ENCODE measurements at regions not wholly inside any gene's neighbourhood (a gene's known extent, or its start where the extent isn't known, plus 50 kb on each side); places are given as distances from the start of the nearest gene placed in this dataset.

DNA sequence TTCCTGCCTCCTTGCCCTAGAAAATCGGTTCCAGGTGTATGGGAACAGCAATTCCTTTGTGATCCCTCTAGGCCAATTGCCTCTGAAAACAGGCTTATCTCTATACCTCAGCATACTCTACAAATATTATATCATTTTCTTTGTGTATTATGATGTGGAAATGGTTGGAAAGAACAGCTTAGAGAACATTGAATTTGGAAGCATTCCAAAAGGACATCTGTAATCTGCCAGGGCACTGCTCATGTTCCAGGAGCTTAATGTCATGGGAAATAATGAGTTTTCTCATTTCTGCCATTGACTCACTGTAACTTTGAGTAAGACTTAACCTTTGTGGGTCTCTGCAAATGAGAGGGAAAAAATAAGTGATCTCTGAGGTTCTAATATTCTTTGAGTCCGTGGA is 147.3 kb downstream of the UFM1 start:
- ChIA-PET POLR2A (ENCODE audit: low non-redundant PET) (no interaction called here), CTCF (interaction anchor here (0.6 kb wide), 1 partner anchor 518 kb away, joined by 3 read pairs; no protein-coding TSS in a partner anchor)
- no peak for DNase-seq (ENCODE audit: low spot score)
- TF ChIP-seq, protein P1, sequence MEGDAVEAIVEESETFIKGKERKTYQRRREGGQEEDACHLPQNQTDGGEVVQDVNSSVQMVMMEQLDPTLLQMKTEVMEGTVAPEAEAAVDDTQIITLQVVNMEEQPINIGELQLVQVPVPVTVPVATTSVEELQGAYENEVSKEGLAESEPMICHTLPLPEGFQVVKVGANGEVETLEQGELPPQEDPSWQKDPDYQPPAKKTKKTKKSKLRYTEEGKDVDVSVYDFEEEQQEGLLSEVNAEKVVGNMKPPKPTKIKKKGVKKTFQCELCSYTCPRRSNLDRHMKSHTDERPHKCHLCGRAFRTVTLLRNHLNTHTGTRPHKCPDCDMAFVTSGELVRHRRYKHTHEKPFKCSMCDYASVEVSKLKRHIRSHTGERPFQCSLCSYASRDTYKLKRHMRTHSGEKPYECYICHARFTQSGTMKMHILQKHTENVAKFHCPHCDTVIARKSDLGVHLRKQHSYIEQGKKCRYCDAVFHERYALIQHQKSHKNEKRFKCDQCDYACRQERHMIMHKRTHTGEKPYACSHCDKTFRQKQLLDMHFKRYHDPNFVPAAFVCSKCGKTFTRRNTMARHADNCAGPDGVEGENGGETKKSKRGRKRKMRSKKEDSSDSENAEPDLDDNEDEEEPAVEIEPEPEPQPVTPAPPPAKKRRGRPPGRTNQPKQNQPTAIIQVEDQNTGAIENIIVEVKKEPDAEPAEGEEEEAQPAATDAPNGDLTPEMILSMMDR (conservative IDR thresholded peaks at IDR 0.05; ENCODE audit: low read depth): no peak
- H3K27ac ChIP-seq: no peak overlapping the region

DNA sequence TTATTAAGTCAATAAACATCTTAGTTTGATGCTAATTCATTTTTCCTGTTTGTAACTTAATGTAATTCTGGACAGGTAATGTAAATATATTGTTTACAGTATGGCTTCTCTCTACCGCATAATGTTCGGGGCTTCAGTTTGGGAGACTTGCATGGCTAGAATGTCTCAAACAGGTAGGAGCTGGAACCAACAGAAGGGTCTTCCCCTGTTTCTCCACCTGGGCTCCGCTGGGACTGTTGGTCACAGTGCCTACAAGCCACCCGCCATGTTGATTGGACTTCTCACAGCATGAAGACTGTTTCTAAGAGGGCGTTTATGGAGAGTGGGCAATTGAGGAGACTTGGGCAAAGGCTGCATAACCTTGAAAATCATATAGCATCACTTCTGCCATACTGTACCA is 148.6 kb downstream of the UFM1 start:
- ChIA-PET CTCF (no interaction called here), POLR2A (ENCODE audit: low non-redundant PET) (no interaction called here)
- TF ChIP-seq, protein P1 (conservative IDR thresholded peaks at IDR 0.05; ENCODE audit: low read depth): no peak
- no peak for DNase-seq (ENCODE audit: low spot score)
- no peak overlapping the region for H3K27ac ChIP-seq

DNA sequence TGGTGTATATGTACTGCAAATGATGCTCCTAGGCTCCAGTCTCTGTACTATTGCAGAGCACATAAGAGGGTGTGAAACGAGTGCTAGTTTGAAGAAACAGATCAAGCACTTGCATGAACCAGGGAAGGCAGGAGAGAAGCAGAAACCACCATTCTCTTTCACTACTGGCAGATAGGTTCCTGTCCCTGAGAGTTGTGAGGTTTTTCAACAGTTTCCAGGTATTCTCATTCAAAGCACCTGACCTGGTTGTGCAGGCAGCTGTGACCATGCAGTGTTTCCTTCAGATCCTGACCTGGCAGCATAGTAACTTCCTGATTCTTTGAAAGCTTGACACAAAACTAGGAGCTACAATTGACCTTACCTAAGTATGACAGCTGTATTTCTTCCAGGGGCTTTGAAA is 164.9 kb downstream of the UFM1 start:
- no peak overlapping the region for H3K27ac ChIP-seq
- TF ChIP-seq, protein P1 (conservative IDR thresholded peaks at IDR 0.05; ENCODE audit: low read depth): no peak
- ChIA-PET POLR2A (ENCODE audit: low non-redundant PET) (no interaction called here), CTCF (no interaction called here)
- no peak for DNase-seq (ENCODE audit: low spot score)

DNA sequence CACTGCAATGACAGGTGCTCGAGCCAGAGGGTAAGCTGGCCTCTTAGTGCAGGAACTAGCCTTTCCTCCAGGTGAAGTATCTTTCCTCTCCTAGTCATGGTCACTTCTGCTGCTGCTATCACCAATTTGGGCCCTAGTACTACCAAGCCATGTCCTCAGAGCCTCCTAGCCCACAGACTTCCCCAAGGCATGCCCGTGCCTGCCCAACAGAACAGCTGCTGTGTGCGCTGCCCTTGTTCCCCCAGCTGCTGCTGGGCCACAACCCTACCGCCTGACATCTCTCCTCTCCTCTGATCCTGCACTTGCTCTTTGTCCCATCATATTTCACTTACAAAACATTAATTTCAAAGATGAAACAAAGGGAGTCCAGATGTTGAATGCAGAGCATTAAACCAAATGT is 168.5 kb upstream of the FREM2 start:
- TF ChIP-seq, protein P1 (conservative IDR thresholded peaks at IDR 0.05; ENCODE audit: low read depth): no peak
- CTCF ChIA-PET: no interaction called here
- POLR2A ChIA-PET (ENCODE audit: low non-redundant PET): no interaction called here
- no peak for DNase-seq (ENCODE audit: low spot score)
- no peak overlapping the region for H3K27ac ChIP-seq

DNA sequence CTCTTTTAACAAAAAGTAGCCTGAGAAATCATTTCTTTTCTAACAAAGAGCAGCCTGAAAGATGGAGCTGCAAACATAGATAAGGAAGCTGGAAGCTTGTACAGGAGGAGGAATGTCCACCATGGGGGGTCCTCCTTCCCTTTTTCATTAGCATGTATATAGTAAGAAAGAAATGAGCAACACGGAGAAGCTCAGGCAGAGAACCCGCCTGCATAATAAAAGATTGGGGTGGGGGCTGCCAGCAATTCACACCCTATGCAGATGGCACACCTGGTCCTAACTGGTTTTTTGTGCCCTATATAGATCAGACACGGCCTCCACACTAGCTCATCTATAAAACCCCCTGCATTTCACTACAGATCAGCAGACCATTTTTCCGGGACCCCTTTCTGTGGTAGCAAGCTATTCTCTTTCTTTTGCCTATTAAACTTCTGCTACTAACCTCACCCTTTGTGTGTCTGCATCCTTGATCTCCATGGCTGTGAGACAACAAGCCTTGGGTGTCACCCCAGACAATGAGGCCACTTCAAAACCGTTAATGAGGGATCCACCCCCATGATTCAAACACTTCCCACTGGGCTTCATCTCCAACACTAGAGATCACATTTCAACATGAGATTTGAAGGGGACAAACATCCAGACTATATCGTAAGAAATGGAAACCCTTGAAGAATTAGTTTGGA is 167.5 kb upstream of the FREM2 start:
- no peak for DNase-seq (ENCODE audit: low spot score)
- CTCF ChIA-PET: no interaction called here
- TF ChIP-seq, protein P1 (conservative IDR thresholded peaks at IDR 0.05; ENCODE audit: low read depth): no peak
- no peak overlapping the region for H3K27ac ChIP-seq
- POLR2A ChIA-PET (ENCODE audit: low non-redundant PET): no interaction called here

DNA sequence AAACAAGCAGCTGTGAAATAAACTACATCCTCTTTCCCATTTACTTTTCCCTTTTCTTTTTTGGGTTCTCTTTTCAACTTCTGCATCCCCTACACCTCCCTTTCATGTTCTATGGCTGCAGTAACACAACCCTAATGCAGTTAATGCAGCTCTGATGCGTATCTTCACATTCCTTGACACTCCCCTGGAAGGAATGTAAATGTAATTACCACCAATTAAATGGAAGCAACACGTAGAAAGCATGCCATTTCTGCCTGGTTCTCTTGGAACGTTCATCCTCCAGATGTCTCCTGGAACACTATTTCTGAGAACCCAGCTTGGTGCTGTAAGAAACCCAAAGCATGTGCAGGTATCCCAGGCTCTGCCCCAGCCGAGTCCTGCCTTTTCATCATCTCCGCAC is 166.8 kb upstream of the FREM2 start:
- DNase-seq (ENCODE audit: low spot score): no peak
- no peak overlapping the region for H3K27ac ChIP-seq
- TF ChIP-seq, protein P1 (conservative IDR thresholded peaks at IDR 0.05; ENCODE audit: low read depth): no peak
- ChIA-PET CTCF (no interaction called here), POLR2A (ENCODE audit: low non-redundant PET) (no interaction called here)

All from RWPE1 (cell line).